ENCODE measurements at regions not wholly inside any gene's neighbourhood (a gene's known extent, or its start where the extent isn't known, plus 50 kb on each side); places are given as distances from the start of the nearest gene placed in this dataset.

- H3K9me1 ChIP-seq (replicated peaks; ENCODE audit: control insufficient read depth, extremely low read depth, insufficient read depth, low read length): no peaks in the 10 kb centered on the region
- H3K4me1 ChIP-seq (ENCODE audit: control insufficient read depth, extremely low read depth, insufficient read depth, low read length): peaks cover 5% of the 10 kb centered on the region
- H3K36me3 ChIP-seq (ENCODE audit: control insufficient read depth in 2 of 2, extremely low read depth in 1 of 2, insufficient read depth in 2 of 2, low read length in 2 of 2): no peaks in the 10 kb centered on the region
- TF ChIP-seq GATA2 (IDR thresholded peaks at IDR 0.05; ENCODE audit: insufficient read depth, insufficient read length, low read depth, low read length) (no peak), POLR2AphosphoS5 (IDR thresholded peaks at IDR 0.05; ENCODE audit: insufficient read depth, low read depth, low read length) (no peak), EZH2 (IDR thresholded peaks at IDR 0.05; ENCODE audit: borderline replicate concordance, low read depth, low read length, severe bottlenecking) (no peak), JUN (IDR thresholded peaks at IDR 0.05; ENCODE audit: borderline replicate concordance, insufficient read depth, insufficient read length, low read depth) (no peak), FOS (IDR thresholded peaks at IDR 0.05; ENCODE audit: borderline replicate concordance, insufficient read depth, low read length) (no peak), MYC (IDR thresholded peaks at IDR 0.05; ENCODE audit: low read depth, low read length) (no peak), MAX (IDR thresholded peaks at IDR 0.05; ENCODE audit: insufficient read depth, insufficient read length) (no peak), POLR2A (IDR thresholded peaks at IDR 0.05; ENCODE audit: low read depth, low read length) (no peak), CTCF (IDR thresholded peaks at IDR 0.05; ENCODE audit: extremely low read depth in 1 of 2, insufficient read depth in 1 of 2, low read depth in 1 of 2, low read length in 2 of 2) (no peak)
- BruUV-seq (replicated peaks): no TSS peak
- no peak overlapping the region for H3K27ac ChIP-seq (ENCODE audit: insufficient read depth, low read depth, low read length)
- no peak overlapping the region for H3K4me3 ChIP-seq (replicated peaks in 1 of 3; ENCODE audit: insufficient read depth in 1 of 3, low read depth in 1 of 3, low read length in 3 of 3)
- no peak for FAIRE-seq
- ChIA-PET CTCF (no interaction called here), POLR2A (no interaction called here)
- H3K79me2 ChIP-seq (ENCODE audit: control insufficient read depth, insufficient read depth, low read length): no peaks in the 10 kb centered on the region
- dilution Hi-C loops (cut with MboI; ENCODE audit: extremely low pct_ligation_motif_present, low sequenced_read_pairs): no loop called here
- H3K9me3 ChIP-seq (replicated peaks; ENCODE audit: control insufficient read depth, insufficient read depth, low read length): no peaks in the 10 kb centered on the region
- no peaks in the 10 kb centered on the region for H4K20me1 ChIP-seq (replicated peaks; ENCODE audit: control insufficient read depth, extremely low read depth, insufficient read depth, low read length)
- H3K4me2 ChIP-seq (ENCODE audit: insufficient read depth, low read length): peak overlapping the region; percentile 25
- no peak for DNase-seq (ENCODE audit: low read depth, low spot score)
- no peak overlapping the region for H3K9ac ChIP-seq (replicated peaks; ENCODE audit: extremely low read depth, insufficient read depth, low read length)
- H2AFZ ChIP-seq (ENCODE audit: low read depth, low read length): no peak overlapping the region
- intact Hi-C loops (cut with micrococcal nuclease): no loop called here
- no peaks in the 10 kb centered on the region for H3K27me3 ChIP-seq (ENCODE audit: control insufficient read depth in 2 of 2, insufficient read depth in 2 of 2, low read length in 2 of 2)
These were observed 286.4 kb downstream of the HACE1 start for GRCh38 chr6:104573350-104573749.

Data from endothelial cell of umbilical vein (primary cell).